Activated T-cell treated with anti-CD3 and anti-CD28 coated beads for 1 hour (primary cell): ENCODE measurements at regions not wholly inside any gene's neighbourhood (a gene's known extent, or its start where the extent isn't known, plus 50 kb on each side); places are given as distances from the start of the nearest gene placed in this dataset.

ENCODE experiments used
- DNase-seq: peaks from one replicate; pipeline ENCODE4 v3.0.0-alpha.2; 2020; ENCODE audit warnings: low read depth

- no peak for DNase-seq
Measured at GRCh38 chr7:36006636-36007229, 146.3 kb upstream of the EEPD1 start.

GRCh38 chr7:36010656-36011587, 142.1 kb upstream of the EEPD1 start:
- no peak for DNase-seq

GRCh38 chr7:36011588-36011965, 141.5 kb upstream of the EEPD1 start:
- DNase-seq, result no peak

GRCh38 chr7:36013246-36014014, 139.6 kb upstream of the EEPD1 start:
- no peak for DNase-seq

GRCh38 chr7:36014961-36015360, 138.1 kb upstream of the EEPD1 start:
- no peak for DNase-seq

- no peak for DNase-seq
Measured at GRCh38 chr7:36015733-36016132, 137.3 kb upstream of the EEPD1 start.

GRCh38 chr7:36016648-36017047, 136.4 kb upstream of the EEPD1 start:
- DNase-seq, result no peak

GRCh38 chr7:36017111-36017510, 135.9 kb upstream of the EEPD1 start:
- no peak for DNase-seq

GRCh38 chr7:36018816-36019484, 134.1 kb upstream of the EEPD1 start:
- no peak for DNase-seq

GRCh38 chr7:36019538-36019937, 133.5 kb upstream of the EEPD1 start:
- no peak for DNase-seq

- no peak for DNase-seq
Measured at GRCh38 chr7:36019980-36020379, 133.1 kb upstream of the EEPD1 start.

GRCh38 chr7:36021367-36021766, 131.7 kb upstream of the EEPD1 start:
- no peak for DNase-seq

- DNase-seq, result no peak
Measured at GRCh38 chr7:36021917-36022550, 131.0 kb upstream of the EEPD1 start.

GRCh38 chr7:36023033-36023560, 130.0 kb upstream of the EEPD1 start:
- DNase-seq, result no peak

GRCh38 chr7:36025190-36025589, 127.9 kb upstream of the EEPD1 start:
- no peak for DNase-seq

GRCh38 chr7:36029311-36029710, 123.7 kb upstream of the EEPD1 start:
- DNase-seq, result no peak

GRCh38 chr7:36029853-36030515, 123.1 kb upstream of the EEPD1 start:
- no peak for DNase-seq

- no peak for DNase-seq
Measured at GRCh38 chr7:36032361-36032818, 120.7 kb upstream of the EEPD1 start.

GRCh38 chr7:36034020-36034419, 119.0 kb upstream of the EEPD1 start:
- no peak for DNase-seq

GRCh38 chr7:36035186-36035585, 117.9 kb upstream of the EEPD1 start:
- no peak for DNase-seq

- DNase-seq, result no peak
Measured at GRCh38 chr7:36036590-36036989, 116.5 kb upstream of the EEPD1 start.
